ENCODE measurements at regions not wholly inside any gene's neighbourhood (a gene's known extent, or its start where the extent isn't known, plus 50 kb on each side); places are given as distances from the start of the nearest gene placed in this dataset.

GRCh38 chr2:57990118-57990725 is 56.4 kb upstream of the VRK2 start:
- no peak for DNase-seq

Measured in DMS153 (cell line).